ENCODE measurements at regions not wholly inside any gene's neighbourhood (a gene's known extent, or its start where the extent isn't known, plus 50 kb on each side); places are given as distances from the start of the nearest gene placed in this dataset.
"Not testable (repeated sequence)": the region's sequence is repeated elsewhere in the genome, so short reads cannot be mapped to it uniquely, and the experiment has no call there.

GRCh38 chr1:90824551-90824950 lies 107.4 kb upstream of the BARHL2 start:
- no peak for DNase-seq (ENCODE audit: low read depth, low spot score)

DNA sequence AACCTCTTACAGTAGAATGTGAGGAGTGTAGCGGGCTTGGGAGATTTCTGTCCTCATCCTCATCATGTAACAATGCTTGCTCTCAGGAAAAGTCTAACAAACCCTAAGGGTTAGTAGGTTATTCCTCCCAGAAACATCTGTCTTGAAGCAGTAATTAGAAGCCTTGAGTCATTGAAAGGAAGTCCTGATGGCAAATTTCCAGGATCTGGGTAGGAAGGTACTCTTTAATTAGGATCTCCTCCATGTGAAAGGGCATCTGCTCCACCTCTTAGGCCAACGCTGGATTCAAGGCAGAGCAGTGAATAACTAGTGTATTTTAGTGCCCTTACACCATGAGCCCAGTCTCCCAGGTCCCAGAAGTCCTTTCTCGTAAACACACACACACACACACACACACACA lies 106.6 kb upstream of the BARHL2 start:
- no peak for DNase-seq (ENCODE audit: low read depth, low spot score)

- no peak for DNase-seq (ENCODE audit: low read depth, low spot score)
These were observed 104.8 kb upstream of the BARHL2 start for GRCh38 chr1:90821788-90822359.

DNA sequence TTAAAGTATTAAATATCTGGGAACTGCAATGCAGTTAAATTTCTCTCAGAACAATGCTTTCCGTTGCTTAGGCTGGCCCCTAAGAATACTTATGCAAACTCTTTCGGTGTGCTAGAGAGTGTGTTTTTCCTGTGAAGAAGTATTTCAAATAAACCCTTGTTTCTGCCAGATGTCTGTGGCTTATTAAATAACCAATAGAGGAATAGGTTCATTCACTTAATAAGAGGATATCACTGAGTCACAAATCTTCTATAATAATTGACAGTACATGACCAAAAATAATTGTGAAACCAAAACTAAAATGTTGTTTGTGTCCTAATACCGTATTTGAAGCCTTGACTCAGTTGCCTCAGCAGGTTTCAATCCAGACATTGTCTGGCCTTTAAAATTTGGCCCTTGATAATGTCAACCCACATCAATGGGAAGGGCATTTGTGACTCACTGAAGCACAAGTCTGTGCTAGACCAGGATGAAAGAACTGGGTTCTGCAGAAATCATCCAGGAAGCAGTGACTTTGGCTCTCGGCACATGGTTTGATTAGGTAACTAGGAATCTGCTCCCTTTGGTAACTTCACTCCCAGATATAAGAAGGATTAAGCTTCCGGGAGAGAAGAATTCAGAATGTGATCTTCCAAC lies 104.2 kb upstream of the BARHL2 start:
- DNase-seq (ENCODE audit: low read depth, low spot score) = no peak

- DNase-seq (ENCODE audit: low read depth, low spot score) = no peak
These were observed 103.6 kb upstream of the BARHL2 start for GRCh38 chr1:90820745-90821144.

- no peak for DNase-seq (ENCODE audit: low read depth, low spot score)
These were observed 100.3 kb upstream of the BARHL2 start for GRCh38 chr1:90817399-90817798.

GRCh38 chr1:90812237-90812636 lies 95.1 kb upstream of the BARHL2 start:
- DNase-seq (ENCODE audit: low read depth, low spot score) = not testable (repeated sequence)

DNA sequence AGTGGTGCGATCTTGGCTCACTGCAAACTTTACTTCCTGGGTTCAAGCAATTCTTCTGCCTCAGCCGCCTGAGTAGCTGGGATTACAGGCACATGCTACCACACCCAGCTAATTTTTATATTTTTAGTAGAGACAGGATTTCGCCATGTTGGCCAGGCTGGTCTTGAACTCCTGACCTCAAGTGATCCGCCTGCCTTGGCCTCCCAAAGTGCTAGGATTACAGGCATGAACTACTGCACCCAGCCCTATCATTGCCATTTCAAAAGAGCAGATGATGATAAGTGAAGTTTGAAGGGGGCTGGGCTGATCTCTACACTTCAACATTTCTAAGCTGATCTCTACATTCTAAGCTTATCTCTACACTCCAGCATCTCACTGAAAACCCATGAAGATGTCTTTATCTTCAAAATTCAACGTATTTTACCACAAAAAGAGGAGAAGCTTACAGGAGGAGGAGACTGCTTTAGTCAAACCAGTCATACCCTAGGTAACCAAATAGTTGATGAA lies 94.4 kb upstream of the BARHL2 start:
- not testable (repeated sequence) for DNase-seq (ENCODE audit: low read depth, low spot score)

DNA sequence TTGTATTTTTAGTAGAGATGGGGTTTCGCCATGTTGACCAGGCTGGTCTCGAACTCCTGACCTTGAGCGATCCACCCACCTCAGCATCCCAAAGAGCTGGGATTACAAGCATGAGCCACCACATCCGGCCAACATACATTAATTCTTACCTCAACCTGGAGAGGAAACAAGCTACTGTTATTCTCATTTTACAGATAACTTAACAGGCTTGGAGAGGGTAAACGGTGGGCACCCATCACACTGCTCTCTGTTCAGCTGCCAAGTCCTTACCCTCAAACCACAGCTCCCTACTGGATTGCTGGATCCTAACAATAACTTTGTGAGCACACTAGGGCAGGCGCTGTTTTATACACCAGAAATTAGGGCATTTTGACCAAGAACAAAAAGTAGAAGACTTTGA lies 93.6 kb upstream of the BARHL2 start:
- no peak for DNase-seq (ENCODE audit: low read depth, low spot score)

GRCh38 chr1:90809996-90810395 lies 92.9 kb upstream of the BARHL2 start:
- no peak for DNase-seq (ENCODE audit: low read depth, low spot score)

GRCh38 chr1:90809093-90809492 lies 92.0 kb upstream of the BARHL2 start:
- DNase-seq (ENCODE audit: low read depth, low spot score) = peak; percentile 78

GRCh38 chr1:90807329-90807728 lies 90.2 kb upstream of the BARHL2 start:
- DNase-seq (ENCODE audit: low read depth, low spot score) = no peak

DNA sequence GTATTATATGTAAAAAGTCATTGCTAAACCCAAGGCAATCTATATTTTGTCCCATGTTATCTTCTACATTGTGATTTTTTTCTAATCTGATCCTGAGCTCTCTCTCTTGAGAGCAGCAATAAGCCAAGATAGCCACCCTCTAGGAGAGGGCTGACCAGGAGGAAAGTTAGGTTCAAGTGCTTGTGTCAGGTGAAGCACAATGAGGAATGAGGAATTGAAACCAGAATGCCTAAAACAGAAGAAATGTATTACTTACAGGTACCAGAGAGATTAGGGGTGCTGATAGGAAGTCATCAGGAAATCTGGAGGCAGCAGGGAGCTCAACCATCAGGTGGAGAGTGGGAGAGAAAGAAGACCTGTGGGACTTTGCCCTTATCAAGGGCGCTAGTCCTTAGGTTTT lies 85.5 kb upstream of the BARHL2 start:
- DNase-seq (ENCODE audit: low read depth, low spot score) = no peak

DNA sequence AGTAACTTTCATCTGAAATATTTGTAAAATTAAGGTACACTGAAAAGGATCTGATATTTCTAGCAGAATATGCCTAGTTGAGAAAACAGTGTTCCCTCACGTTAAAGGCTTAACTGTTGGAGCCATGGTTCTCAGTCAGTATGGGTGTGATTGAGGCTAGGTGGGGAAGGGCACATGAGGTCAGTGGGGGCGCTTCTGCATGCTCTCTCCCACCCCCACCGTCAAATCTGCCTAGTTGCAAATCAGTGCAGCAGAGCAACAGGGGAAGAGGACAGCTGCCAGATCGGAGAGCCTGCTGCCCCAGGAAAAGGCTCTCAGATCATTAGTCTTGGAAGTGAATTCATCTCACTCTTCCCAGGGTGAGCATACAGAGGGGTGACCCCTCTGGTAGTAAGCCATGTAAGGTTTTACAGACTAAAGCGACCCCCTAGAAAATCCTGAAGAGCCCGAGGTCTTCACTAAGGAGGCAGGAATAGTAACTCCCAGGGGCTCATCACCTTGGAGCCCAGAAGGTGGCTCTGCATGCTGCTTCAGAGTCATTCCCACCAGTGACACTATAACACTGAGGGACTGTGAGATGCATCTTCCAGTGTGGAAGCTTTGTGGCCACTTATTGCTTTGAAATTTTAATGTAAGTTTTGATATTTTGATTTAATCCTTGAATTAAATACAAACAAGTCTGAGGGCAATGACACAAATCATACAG lies 83.1 kb upstream of the BARHL2 start:
- peak; percentile 31 for DNase-seq (ENCODE audit: low read depth, low spot score)

- DNase-seq (ENCODE audit: low read depth, low spot score) = no peak
These were observed 82.2 kb upstream of the BARHL2 start for GRCh38 chr1:90799326-90799725.

GRCh38 chr1:90798883-90799282 lies 81.8 kb upstream of the BARHL2 start:
- no peak for DNase-seq (ENCODE audit: low read depth, low spot score)

DNA sequence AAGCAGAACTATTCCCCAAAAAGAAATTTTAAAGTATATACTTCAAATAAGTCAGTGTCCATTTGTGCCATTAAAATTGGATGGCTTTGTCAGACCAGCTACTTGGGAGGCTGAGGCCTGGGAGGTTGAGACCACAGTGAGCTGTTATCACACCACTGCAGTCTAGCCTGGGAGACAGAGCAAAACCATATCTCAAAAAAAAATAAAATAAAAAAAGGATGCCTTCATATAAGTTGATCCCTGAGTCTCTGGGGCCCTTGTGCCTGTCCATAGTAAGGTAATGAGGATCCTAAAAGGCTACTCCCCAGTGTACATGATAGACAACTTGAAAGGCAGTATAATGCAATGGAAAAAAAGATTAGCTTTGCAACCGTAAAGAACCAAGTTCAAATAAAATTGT lies 81.2 kb upstream of the BARHL2 start:
- no peak for DNase-seq (ENCODE audit: low read depth, low spot score)

GRCh38 chr1:90795431-90795830 lies 78.3 kb upstream of the BARHL2 start:
- DNase-seq (ENCODE audit: low read depth, low spot score) = no peak

- no peak for DNase-seq (ENCODE audit: low read depth, low spot score)
These were observed 69.6 kb upstream of the BARHL2 start for GRCh38 chr1:90786709-90787108.

DNA sequence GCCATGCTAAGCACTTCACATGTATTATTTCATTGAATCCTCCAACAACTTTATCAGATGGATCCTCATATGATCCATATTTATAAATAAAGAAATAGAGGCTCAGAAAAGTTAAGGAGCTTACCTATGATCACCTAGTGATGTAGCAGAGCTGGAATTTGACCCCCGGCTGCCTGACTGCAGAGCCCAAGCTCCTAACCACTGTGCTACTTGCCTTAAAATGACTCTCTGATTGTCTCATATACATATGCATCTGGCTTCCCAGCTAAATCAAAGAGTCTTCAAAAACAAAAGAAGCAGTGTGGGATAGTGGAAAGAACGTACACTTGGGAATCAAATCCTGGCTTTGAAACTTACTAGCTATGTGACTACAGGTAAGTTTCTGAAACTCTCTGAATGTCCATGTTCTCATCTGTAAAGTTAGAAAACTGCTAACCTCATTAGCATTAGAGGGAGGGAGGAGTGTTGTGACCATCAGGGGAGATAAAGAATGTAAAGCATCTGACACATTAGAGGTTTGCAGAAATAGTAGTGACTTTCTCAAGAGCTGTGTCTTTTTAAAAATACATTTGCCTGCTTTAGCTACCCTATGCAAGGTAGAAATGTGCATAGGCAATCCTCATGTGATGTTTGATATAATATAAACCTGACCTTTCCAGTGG lies 67.2 kb upstream of the BARHL2 start:
- peak; percentile 23 for DNase-seq (ENCODE audit: low read depth, low spot score)

DNA sequence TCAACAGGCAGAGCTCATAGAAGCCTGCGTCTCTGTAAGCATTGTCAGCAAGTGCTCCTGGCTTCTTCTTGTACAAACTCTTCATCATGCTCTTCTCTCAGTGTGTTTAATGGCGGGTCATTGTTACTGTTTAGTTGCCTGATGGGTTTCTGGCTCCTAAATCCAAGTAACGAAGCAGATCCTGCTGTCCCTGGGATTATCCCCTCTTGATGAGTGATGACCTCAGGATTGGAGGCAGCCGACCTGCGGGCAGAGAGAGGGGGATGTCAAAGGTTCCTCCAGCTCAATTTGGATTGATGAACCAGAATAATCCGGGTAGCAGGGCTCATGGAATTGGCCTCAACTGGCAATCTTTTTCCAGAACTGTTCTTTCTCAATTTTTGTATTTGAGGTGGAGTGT lies 66.1 kb upstream of the BARHL2 start:
- no peak for DNase-seq (ENCODE audit: low read depth, low spot score)

GRCh38 chr1:90782046-90782445 lies 64.9 kb upstream of the BARHL2 start:
- no peak for DNase-seq (ENCODE audit: low read depth, low spot score)
